ENCODE measurements at regions not wholly inside any gene's neighbourhood (a gene's known extent, or its start where the extent isn't known, plus 50 kb on each side); places are given as distances from the start of the nearest gene placed in this dataset.
"Not testable (repeated sequence)": the region's sequence is repeated elsewhere in the genome, so short reads cannot be mapped to it uniquely, and the experiment has no call there.

GRCh38 chr4:55696424-55696823, 60.3 kb upstream of the NMU start:
- DNase-seq (ENCODE audit: low read depth, low spot score); in situ Hi-C loops (cut with HindIII; ENCODE audit: low pct_unique_long_range_greater_than_20kb, low sequenced_read_pairs): not testable (repeated sequence)

- in situ Hi-C loops (cut with HindIII; ENCODE audit: low pct_unique_long_range_greater_than_20kb, low sequenced_read_pairs): no loop called here
- DNase-seq (ENCODE audit: low read depth, low spot score): no peak
Observed at GRCh38 chr4:55706541-55706940, 70.4 kb upstream of the NMU start.

- in situ Hi-C loops (cut with HindIII; ENCODE audit: low pct_unique_long_range_greater_than_20kb, low sequenced_read_pairs): no loop called here
- DNase-seq (ENCODE audit: low read depth, low spot score): no peak
Observed at GRCh38 chr4:55707507-55707906, 71.4 kb upstream of the NMU start.

GRCh38 chr4:55707991-55708390, 71.9 kb upstream of the NMU start:
- in situ Hi-C loops (cut with HindIII; ENCODE audit: low pct_unique_long_range_greater_than_20kb, low sequenced_read_pairs); DNase-seq (ENCODE audit: low read depth, low spot score): not testable (repeated sequence)

- in situ Hi-C loops (cut with HindIII; ENCODE audit: low pct_unique_long_range_greater_than_20kb, low sequenced_read_pairs); DNase-seq (ENCODE audit: low read depth, low spot score): not testable (repeated sequence)
Observed at GRCh38 chr4:55712835-55713234, 76.7 kb upstream of the NMU start.

GRCh38 chr4:55721651-55722050, 85.6 kb upstream of the NMU start:
- no peak for DNase-seq (ENCODE audit: low read depth, low spot score)
- in situ Hi-C loops (cut with HindIII; ENCODE audit: low pct_unique_long_range_greater_than_20kb, low sequenced_read_pairs): no loop called here

- DNase-seq (ENCODE audit: low read depth, low spot score): no peak
- in situ Hi-C loops (cut with HindIII; ENCODE audit: low pct_unique_long_range_greater_than_20kb, low sequenced_read_pairs): no loop called here
Observed at GRCh38 chr4:55722132-55722531, 86.0 kb upstream of the NMU start.

- in situ Hi-C loops (cut with HindIII; ENCODE audit: low pct_unique_long_range_greater_than_20kb, low sequenced_read_pairs): no loop called here
- DNase-seq (ENCODE audit: low read depth, low spot score): no peak
Observed at GRCh38 chr4:55723403-55723802, 87.3 kb upstream of the NMU start.

- in situ Hi-C loops (cut with HindIII; ENCODE audit: low pct_unique_long_range_greater_than_20kb, low sequenced_read_pairs): no loop called here
- no peak for DNase-seq (ENCODE audit: low read depth, low spot score)
Observed at GRCh38 chr4:55725057-55725456, 89.0 kb upstream of the NMU start.

- DNase-seq (ENCODE audit: low read depth, low spot score): no peak
- in situ Hi-C loops (cut with HindIII; ENCODE audit: low pct_unique_long_range_greater_than_20kb, low sequenced_read_pairs): no loop called here
Observed at GRCh38 chr4:55727746-55728145, 91.6 kb upstream of the NMU start.

GRCh38 chr4:55729351-55730279, 90.0 kb upstream of the EXOC1L start:
- DNase-seq (ENCODE audit: low read depth, low spot score): no peak
- in situ Hi-C loops (cut with HindIII; ENCODE audit: low pct_unique_long_range_greater_than_20kb, low sequenced_read_pairs): no loop called here

GRCh38 chr4:55730280-55730931, 89.2 kb upstream of the EXOC1L start:
- in situ Hi-C loops (cut with HindIII; ENCODE audit: low pct_unique_long_range_greater_than_20kb, low sequenced_read_pairs): no loop called here
- DNase-seq (ENCODE audit: low read depth, low spot score): no peak

GRCh38 chr4:55731959-55732358, 87.6 kb upstream of the EXOC1L start:
- DNase-seq (ENCODE audit: low read depth, low spot score): no peak
- in situ Hi-C loops (cut with HindIII; ENCODE audit: low pct_unique_long_range_greater_than_20kb, low sequenced_read_pairs): no loop called here

- in situ Hi-C loops (cut with HindIII; ENCODE audit: low pct_unique_long_range_greater_than_20kb, low sequenced_read_pairs): no loop called here
- DNase-seq (ENCODE audit: low read depth, low spot score): no peak
Observed at GRCh38 chr4:55732864-55733263, 86.7 kb upstream of the EXOC1L start.

- DNase-seq (ENCODE audit: low read depth, low spot score): peak; percentile 19
- in situ Hi-C loops (cut with HindIII; ENCODE audit: low pct_unique_long_range_greater_than_20kb, low sequenced_read_pairs): no loop called here
Observed at GRCh38 chr4:55733932-55734331, 85.7 kb upstream of the EXOC1L start.

GRCh38 chr4:55736605-55737183, 82.9 kb upstream of the EXOC1L start:
- in situ Hi-C loops (cut with HindIII; ENCODE audit: low pct_unique_long_range_greater_than_20kb, low sequenced_read_pairs): no loop called here
- DNase-seq (ENCODE audit: low read depth, low spot score): peak; percentile 32

GRCh38 chr4:55742655-55743202, 76.9 kb upstream of the EXOC1L start:
- in situ Hi-C loops (cut with HindIII; ENCODE audit: low pct_unique_long_range_greater_than_20kb, low sequenced_read_pairs): no loop called here
- no peak for DNase-seq (ENCODE audit: low read depth, low spot score)

GRCh38 chr4:55744369-55744768, 75.2 kb upstream of the EXOC1L start:
- no peak for DNase-seq (ENCODE audit: low read depth, low spot score)
- in situ Hi-C loops (cut with HindIII; ENCODE audit: low pct_unique_long_range_greater_than_20kb, low sequenced_read_pairs): no loop called here

All from SK-MEL-5 (cell line).